T47D (cell line): ENCODE measurements at regions not wholly inside any gene's neighbourhood (a gene's known extent, or its start where the extent isn't known, plus 50 kb on each side); places are given as distances from the start of the nearest gene placed in this dataset.
A peak's percentile ranks its signal among the peaks of the same experiment; 100 is the strongest.

Experiments used
- DNase-seq, 2 experiments: peaks; one replicate each; pipeline versions ENCODE4 v3.0.0 to v3.0.0-alpha.2; 2011 to 2012; ENCODE audit warnings: low read depth in 1 of 2, low spot score in 1 of 2
- JUND ChIP-seq: IDR thresholded peaks from 2 replicates; pipeline ENCODE4 v1.6.1; 2012; ENCODE audit warnings: low read depth
- in situ Hi-C: cut with HindIII; loops from 2 replicates; pipeline ENCODE4 v1.10.0; 2016; ENCODE audit warnings: low sequenced_read_pairs, low pct_unique_long_range_greater_than_20kb

DNA sequence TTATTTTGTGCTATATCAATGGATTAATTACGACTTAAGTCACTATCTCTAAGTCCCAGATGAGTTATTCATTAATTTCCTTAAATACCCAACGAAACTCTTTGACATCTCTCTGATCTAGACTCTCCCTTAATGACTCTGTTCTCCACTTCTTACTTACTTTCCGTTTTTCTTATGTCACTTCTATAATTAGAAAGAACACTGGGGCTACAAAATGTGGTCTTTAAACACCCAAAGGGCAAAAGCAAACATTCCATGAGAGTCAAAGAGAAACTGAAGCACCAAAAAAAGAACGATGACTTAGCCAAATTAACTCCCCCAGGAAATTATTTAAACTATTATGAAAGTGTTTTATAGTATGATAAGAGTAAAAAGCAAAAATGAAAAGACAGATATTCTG is 166.4 kb upstream of the UBE2E2 start:
- in situ Hi-C loops = no loop called here
- TF ChIP-seq JUND = no peak
- DNase-seq = no peak

DNA sequence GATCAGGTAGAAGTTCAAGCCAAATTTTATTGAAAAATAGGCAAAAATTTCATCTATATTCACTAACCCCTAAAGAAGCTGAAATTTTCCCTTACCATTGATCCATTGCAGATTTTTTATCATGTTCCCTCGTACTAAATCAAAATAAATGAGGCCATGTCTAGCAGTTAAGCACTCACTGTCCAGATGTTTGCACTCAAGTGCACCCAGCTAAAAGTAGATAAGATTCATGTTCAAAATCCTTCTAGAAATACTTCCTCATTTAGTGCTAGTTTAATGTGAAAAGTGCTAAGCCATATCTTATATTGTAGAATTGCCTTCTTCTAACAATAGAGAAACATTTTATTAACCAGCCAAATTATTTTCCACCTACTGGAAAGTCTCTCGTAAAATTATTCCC is 164.7 kb upstream of the UBE2E2 start:
- TF ChIP-seq JUND = no peak
- DNase-seq = no peak
- in situ Hi-C loops = no loop called here

DNA sequence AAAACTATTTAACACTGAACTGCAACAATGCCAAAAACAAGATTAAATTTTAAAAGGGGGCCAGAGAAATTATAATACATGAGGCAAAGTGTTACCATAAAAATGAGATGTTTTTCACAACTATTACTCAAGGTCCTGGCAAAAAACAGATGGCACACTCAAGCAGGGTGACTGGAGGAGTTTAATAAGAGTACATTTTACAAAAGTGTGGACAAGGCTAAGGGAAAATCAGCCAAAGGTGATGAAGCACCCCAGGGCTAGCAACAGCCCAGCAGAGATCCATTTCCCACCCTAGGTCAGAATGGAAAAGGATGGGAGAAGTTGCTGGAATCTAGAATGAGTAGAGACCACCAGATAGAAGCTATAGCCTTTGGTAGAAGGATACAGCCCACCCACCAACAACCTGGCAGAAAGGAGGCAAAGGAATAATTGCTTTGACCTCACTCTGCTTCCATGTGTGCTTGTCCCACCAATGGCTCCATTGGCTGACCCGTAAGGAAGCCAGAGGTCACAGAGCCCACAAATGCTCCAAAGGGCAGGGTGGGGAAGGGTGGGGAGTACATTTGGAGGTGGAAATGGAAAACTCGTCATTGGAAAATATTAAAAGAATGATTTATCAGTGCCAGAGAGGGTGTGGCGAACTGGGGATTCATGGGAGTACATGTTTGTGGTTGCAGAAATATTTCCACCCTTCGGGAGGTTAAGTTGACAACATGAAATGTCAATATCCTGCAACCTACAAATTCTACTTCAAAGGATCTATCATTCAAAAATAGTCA is 161.0 kb upstream of the UBE2E2 start:
- no peak for DNase-seq
- in situ Hi-C loops = no loop called here
- no peak for TF ChIP-seq JUND

DNA sequence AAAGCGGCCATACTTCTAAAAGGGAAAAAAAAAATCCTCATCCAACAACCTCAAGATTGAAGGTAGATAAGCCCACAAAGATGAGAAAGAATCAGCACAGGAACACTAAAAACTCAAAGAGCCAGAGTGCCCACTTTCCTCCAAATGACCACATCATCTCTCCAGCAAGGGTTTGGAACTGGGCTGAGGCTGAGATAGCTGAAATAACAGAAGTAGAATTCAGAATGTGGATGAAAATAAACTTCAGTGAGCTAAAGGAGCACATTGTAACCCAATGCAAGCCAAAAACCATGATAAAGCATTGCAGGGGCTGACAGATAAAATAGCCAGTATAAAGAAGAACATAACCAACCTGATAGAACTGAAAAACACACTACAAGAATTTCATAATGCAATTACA is 158.7 kb upstream of the UBE2E2 start:
- DNase-seq = no peak
- in situ Hi-C loops = no loop called here
- TF ChIP-seq JUND = no peak

DNA sequence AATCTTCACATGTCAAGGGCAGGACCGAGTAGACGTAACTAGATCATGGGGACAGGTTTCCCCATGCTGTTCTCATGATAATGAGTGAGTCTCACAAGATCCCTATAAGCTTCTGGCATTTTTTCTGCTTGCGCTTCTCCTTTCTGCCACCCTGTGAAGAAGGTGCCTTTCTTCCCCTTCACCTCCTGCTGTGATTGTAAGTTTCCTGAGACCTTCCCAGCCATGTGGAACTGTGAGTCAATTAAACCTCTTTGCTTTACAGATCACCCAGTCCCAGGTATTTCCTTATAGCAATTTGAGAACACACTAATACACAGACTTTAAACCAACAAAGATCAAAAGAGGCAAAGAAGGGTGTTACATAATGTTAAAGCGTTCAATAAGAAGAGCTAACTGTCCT is 156.6 kb upstream of the UBE2E2 start:
- in situ Hi-C loops = no loop called here
- no peak for TF ChIP-seq JUND
- DNase-seq = no peak

DNA sequence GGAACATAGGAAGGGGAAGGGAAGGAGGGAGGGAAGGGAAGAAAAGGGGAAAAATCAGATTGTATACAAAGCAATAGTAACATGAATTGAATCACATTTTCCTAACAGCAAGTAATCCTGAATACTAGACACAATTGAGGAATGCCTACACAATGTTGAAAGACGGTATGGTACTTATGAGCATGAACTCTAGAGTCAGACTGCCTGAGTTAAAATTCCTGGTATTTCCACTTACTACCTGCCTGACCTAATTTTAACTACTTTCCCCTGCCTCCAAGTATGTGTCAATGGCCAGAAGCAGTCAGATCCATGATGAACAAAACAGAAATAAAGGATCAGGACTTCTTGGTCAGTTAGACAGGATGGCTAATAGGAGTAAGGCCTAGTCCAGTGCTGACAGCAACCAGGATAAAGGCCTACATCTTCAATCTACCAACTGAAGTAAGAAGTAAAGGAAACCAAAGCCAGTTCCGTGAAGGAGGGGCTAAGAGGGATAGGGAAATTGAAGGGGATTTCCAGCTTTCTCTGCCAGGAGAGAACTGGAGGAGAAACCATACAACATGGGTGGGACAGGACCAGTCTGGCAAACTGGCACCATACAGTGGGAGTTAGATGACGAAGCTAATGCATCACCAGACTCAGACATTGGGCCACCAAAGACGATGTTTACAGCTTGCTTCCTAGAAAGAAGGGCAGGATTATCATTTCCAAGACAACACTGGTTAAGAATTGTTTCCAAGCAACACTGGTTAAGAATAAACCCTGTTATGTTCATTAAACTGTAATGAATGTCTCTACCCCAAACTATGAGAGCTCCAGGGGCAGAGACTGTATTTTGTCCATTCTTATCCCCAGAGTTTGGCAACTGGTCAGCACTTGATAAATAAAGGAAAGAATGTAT is 151.6 kb upstream of the UBE2E2 start:
- in situ Hi-C loops = no loop called here
- TF ChIP-seq JUND = no peak
- no peak for DNase-seq

DNA sequence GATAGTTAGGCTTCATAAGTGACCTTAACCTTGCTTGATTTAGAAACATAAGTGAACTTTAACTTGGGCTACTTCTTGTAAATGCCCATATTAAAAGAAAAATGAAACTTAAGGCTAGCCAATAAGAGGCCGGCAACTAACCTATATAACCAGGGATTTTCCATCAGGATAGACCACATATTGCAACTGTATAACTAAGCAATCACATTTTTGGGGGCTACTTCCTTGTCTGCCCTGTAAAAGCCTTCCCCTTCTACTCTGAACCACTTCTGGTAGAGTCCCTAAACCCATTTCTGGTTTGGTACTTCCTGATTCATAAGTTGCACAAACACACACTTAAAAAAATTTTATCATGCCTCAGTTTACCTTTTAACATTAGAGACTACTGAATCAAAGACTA is 150.9 kb upstream of the UBE2E2 start:
- TF ChIP-seq JUND = no peak
- in situ Hi-C loops = no loop called here
- no peak for DNase-seq

DNA sequence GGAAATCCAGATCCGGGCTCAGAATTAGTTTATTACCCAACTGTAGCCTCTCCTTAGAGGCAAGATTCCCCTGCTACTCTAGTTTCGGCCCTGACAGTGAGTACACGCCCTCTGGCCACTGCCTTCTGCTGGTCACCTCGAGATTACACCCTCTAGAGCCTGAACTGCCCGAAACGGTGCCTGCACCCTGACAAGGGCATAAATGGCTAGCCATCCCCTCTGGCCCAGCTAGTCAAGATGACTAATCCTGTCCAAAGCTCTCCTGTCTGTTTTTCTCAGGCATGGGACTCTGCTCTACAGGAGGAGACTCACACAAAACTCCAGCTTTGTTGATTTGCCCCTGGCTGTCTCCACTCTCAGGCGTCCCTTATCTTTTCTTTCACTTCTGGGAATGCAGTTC is 150.5 kb upstream of the UBE2E2 start:
- no peak for DNase-seq

DNA sequence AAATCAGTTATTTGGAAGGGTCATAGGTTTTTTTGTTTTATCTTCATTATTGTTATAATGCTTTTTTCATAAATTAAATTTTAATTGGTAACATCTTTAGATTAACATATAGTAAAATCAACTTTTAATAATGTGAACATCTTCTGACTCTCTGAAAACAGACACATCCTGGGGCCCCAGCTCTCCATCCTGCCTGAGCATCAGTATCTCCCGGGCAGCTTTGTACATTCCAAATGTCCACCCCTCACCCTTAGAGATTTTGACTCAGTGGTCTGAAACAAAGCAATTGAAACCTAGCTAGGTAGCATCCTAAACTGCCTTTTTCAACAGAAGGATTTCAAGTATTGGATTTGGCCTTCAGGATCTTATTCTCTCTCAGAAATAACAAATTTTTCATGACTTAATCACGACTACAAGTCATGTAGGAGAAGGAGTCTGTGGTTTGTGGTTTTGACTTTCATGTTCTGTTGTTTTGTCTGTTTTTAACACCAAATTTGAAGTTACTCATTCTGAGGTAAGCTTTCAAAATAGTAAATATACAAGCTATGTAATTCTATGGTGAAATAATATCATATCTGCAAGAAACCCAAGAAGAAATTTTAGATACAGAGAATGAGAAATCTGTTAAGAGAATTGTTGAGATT is 147.3 kb upstream of the UBE2E2 start:
- no peak for TF ChIP-seq JUND
- in situ Hi-C loops = no loop called here
- no peak for DNase-seq

More for the DNA sequence above, 150.5 kb upstream of the UBE2E2 start:
- in situ Hi-C loops = no loop called here
- no peak for TF ChIP-seq JUND

DNA sequence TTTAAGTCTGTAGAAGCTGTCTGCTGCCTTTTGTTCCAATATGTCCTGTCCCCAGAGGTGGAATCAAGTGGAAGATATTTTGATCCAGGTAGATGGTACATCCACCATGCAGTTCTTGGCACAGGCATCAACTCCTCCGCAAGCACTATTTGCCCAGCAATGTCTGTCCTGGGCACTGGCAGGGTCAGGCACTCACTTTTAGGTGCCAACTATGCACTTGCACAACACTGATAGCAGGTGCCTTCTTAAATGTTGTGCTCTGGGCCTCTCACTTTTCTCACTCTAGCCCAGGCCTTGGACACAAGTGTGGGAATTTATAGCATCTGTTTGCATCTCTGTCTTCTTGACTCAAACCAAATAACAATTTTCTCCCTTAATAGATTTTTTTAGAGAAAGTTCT is 140.5 kb upstream of the UBE2E2 start:
- DNase-seq = peak in 1 of 2 experiments; percentile 61
- in situ Hi-C loops = no loop called here
- no peak for TF ChIP-seq JUND

DNA sequence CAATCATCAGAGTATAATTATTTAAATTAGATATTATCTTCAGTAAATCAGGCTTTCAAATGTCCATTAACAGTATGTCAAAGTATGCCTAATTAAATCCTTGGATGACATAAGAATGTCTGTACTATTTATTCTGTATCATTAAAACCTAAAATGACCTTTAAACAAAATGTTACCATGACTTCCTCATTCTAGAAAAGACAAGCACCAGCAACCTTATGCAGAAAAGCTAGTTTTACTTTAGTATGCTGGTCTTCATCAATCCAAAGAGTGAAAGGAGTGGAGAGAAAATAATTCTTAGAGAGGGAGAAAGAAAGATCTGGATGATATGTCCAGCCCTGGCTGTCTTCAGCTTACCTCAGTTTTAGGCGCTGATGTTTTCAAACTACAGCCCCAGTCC is 140.1 kb upstream of the UBE2E2 start:
- no peak for TF ChIP-seq JUND
- in situ Hi-C loops = no loop called here

DNA sequence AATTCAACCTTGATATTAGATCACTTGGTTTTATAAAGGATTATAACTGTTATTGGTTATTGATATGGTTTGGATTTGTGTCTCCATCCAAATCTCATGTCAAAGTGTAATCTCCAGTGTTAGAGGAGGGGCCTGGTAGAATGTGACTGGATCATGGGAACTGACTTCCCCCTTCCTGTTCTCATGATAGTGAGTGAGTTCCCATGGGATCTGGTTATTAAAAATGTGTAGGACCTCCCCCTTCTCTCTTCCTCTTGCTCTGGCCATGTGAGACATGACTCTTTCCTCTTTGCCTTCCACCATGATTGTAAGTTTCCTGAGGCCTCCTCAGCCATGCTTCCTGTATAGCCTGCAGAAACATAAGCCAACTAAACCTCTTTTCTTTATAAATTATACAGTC is 136.0 kb upstream of the UBE2E2 start:
- DNase-seq = no peak
- TF ChIP-seq JUND = no peak
- in situ Hi-C loops = no loop called here

More for the DNA sequence above, 140.1 kb upstream of the UBE2E2 start:
- no peak for DNase-seq
